ENCODE measurements at regions not wholly inside any gene's neighbourhood (a gene's known extent, or its start where the extent isn't known, plus 50 kb on each side); places are given as distances from the start of the nearest gene placed in this dataset.

GRCh38 chr9:12618956-12619355 lies 74.2 kb upstream of the TYRP1 start:
- Mint-ChIP-seq H3K4me1 (ENCODE audit: low read depth) (no peaks in the 10 kb centered on the region), H3K27me3 (ENCODE audit: low read depth) (no peaks in the 10 kb centered on the region), H3K27ac (no peak overlapping the region), H3K9me3 (peaks cover 3 to 11% of the 10 kb centered on the region in 2 donors), H3K36me3 (ENCODE audit: insufficient read depth in 2 of 2) (peaks cover 0 to 2% of the 10 kb centered on the region in 2 donors), H3K4me3 (no peak overlapping the region)
- DNase-seq (no peak), ATAC-seq (replicated peaks in 1 of 2) (no peak)

GRCh38 chr9:12625844-12626243 lies 67.3 kb upstream of the TYRP1 start:
- Mint-ChIP-seq H3K9me3 (peaks cover 12 to 13% of the 10 kb centered on the region in 2 donors), H3K27ac (no peak overlapping the region), H3K27me3 (ENCODE audit: low read depth) (no peaks in the 10 kb centered on the region), H3K36me3 (ENCODE audit: insufficient read depth in 2 of 2) (no peaks in the 10 kb centered on the region), H3K4me1 (ENCODE audit: low read depth) (no peaks in the 10 kb centered on the region), H3K4me3 (no peak overlapping the region)
- ATAC-seq (replicated peaks in 1 of 2) (no peak), DNase-seq (no peak)

- no peak for ATAC-seq (replicated peaks in 1 of 2)
- Mint-ChIP-seq H3K4me3 (no peak overlapping the region), H3K36me3 (ENCODE audit: insufficient read depth in 2 of 2) (no peaks in the 10 kb centered on the region), H3K9me3 (peaks cover 14 to 15% of the 10 kb centered on the region in 2 donors), H3K27me3 (ENCODE audit: low read depth) (no peaks in the 10 kb centered on the region), H3K27ac (no peak overlapping the region), H3K4me1 (ENCODE audit: low read depth) (no peaks in the 10 kb centered on the region)
- DNase-seq = no peak
Measured at GRCh38 chr9:12627096-12627495, 66.1 kb upstream of the TYRP1 start.

- no peak overlapping the region for H3K4me3 Mint-ChIP-seq
- no peaks in the 10 kb centered on the region for H3K36me3 Mint-ChIP-seq (ENCODE audit: insufficient read depth in 2 of 2)
- H3K27me3 Mint-ChIP-seq (ENCODE audit: low read depth) = no peaks in the 10 kb centered on the region
- peaks cover 14 to 15% of the 10 kb centered on the region in 2 donors for H3K9me3 Mint-ChIP-seq
- no peak for ATAC-seq (replicated peaks in 1 of 2)
- DNase-seq = no peak
- H3K4me1 Mint-ChIP-seq (ENCODE audit: low read depth) = no peaks in the 10 kb centered on the region
- H3K27ac Mint-ChIP-seq = no peak overlapping the region
Measured at GRCh38 chr9:12628546-12628945, 64.6 kb upstream of the TYRP1 start.

GRCh38 chr9:12629067-12629466 lies 64.1 kb upstream of the TYRP1 start:
- Mint-ChIP-seq H3K27ac (no peak overlapping the region), H3K4me3 (no peak overlapping the region), H3K27me3 (ENCODE audit: low read depth) (no peaks in the 10 kb centered on the region), H3K9me3 (peaks cover 18% of the 10 kb centered on the region in 2 donors), H3K36me3 (ENCODE audit: insufficient read depth in 2 of 2) (no peaks in the 10 kb centered on the region), H3K4me1 (ENCODE audit: low read depth) (no peaks in the 10 kb centered on the region)
- DNase-seq (no peak), ATAC-seq (replicated peaks in 1 of 2) (no peak)

GRCh38 chr9:12631866-12632265 lies 61.3 kb upstream of the TYRP1 start:
- no peak for DNase-seq
- Mint-ChIP-seq H3K27ac (no peak overlapping the region), H3K4me3 (no peak overlapping the region), H3K27me3 (ENCODE audit: low read depth) (no peaks in the 10 kb centered on the region), H3K4me1 (ENCODE audit: low read depth) (no peaks in the 10 kb centered on the region), H3K36me3 (ENCODE audit: insufficient read depth in 2 of 2) (peaks cover 0 to 3% of the 10 kb centered on the region in 2 donors), H3K9me3 (peaks cover 21 to 24% of the 10 kb centered on the region in 2 donors)
- no peak for ATAC-seq (replicated peaks in 1 of 2)

- no peak overlapping the region for H3K4me3 Mint-ChIP-seq
- H3K27me3 Mint-ChIP-seq (ENCODE audit: low read depth) = no peaks in the 10 kb centered on the region
- ATAC-seq (replicated peaks in 1 of 2) (no peak), DNase-seq (no peak)
- peaks cover 0 to 3% of the 10 kb centered on the region in 2 donors for H3K36me3 Mint-ChIP-seq (ENCODE audit: insufficient read depth in 2 of 2)
- peaks cover 17 to 20% of the 10 kb centered on the region in 2 donors for H3K9me3 Mint-ChIP-seq
- H3K4me1 Mint-ChIP-seq (ENCODE audit: low read depth) = no peaks in the 10 kb centered on the region
- H3K27ac Mint-ChIP-seq = no peak overlapping the region
Measured at GRCh38 chr9:12633016-12633765, 60.0 kb upstream of the TYRP1 start.

GRCh38 chr9:12640016-12640587 lies 53.1 kb upstream of the TYRP1 start:
- H3K27ac Mint-ChIP-seq = no peak overlapping the region
- peaks cover 5 to 7% of the 10 kb centered on the region in 2 donors for H3K9me3 Mint-ChIP-seq
- H3K36me3 Mint-ChIP-seq (ENCODE audit: insufficient read depth in 2 of 2) = peaks cover 0 to 3% of the 10 kb centered on the region in 2 donors
- H3K4me3 Mint-ChIP-seq = no peak overlapping the region
- no peak for DNase-seq
- no peaks in the 10 kb centered on the region for H3K27me3 Mint-ChIP-seq (ENCODE audit: low read depth)
- no peak for ATAC-seq (replicated peaks in 1 of 2)
- H3K4me1 Mint-ChIP-seq (ENCODE audit: low read depth) = no peaks in the 10 kb centered on the region

- H3K27me3 Mint-ChIP-seq (ENCODE audit: low read depth) = no peaks in the 10 kb centered on the region
- no peak for DNase-seq
- H3K4me1 Mint-ChIP-seq (ENCODE audit: low read depth) = no peaks in the 10 kb centered on the region
- H3K36me3 Mint-ChIP-seq (ENCODE audit: insufficient read depth in 2 of 2) = peaks cover 0 to 3% of the 10 kb centered on the region in 2 donors
- peaks cover 2 to 3% of the 10 kb centered on the region in 2 donors for H3K9me3 Mint-ChIP-seq
- no peak overlapping the region for H3K4me3 Mint-ChIP-seq
- no peak overlapping the region for H3K27ac Mint-ChIP-seq
- no peak for ATAC-seq (replicated peaks in 1 of 2)
Measured at GRCh38 chr9:12640866-12641636, 52.1 kb upstream of the TYRP1 start.

Measured in activated T-cell treated with anti-CD3 and anti-CD28 coated beads, Interleukin-2, amount 50 U/mL, for 72 hours (primary cell).